B cell (primary cell): ENCODE measurements at regions not wholly inside any gene's neighbourhood (a gene's known extent, or its start where the extent isn't known, plus 50 kb on each side); places are given as distances from the start of the nearest gene placed in this dataset.

ENCODE experiments used
- ATAC-seq: fragments of 200-7000 bp; cut with Tn5 transposase; one replicate; pipeline ENCODE4 v1.10.0; 2021; ENCODE audit warnings: low read depth, mild to moderate bottlenecking, moderate number of reproducible peaks, moderate library complexity
- CTCF ChIA-PET: fragments of 350-600 bp; sonication (Branson Sonifier 250); formaldehyde crosslinking; loops from one replicate; lab custom pipeline; 2021; ENCODE audit warnings: antibody characterized with exemption, inconsistent platforms; lab: Charles Lee
- POLR2A ChIA-PET: fragments of 350-600 bp; sonication (Branson Sonifier 250); formaldehyde crosslinking; loops from one replicate; lab custom pipeline; 2021; ENCODE audit warnings: antibody characterized with exemption; lab: Charles Lee
- DNase-seq: peaks from one replicate; pipeline ENCODE4 v3.0.0; 2013
- H2AFZ ChIP-seq: 2 replicates; pipeline ENCODE4 v1.6.1; 2012; ENCODE audit warnings: mild to moderate bottlenecking, low read depth, low read length; ENCODE audit not compliant: insufficient read depth, poor library complexity, severe bottlenecking
- H3K27ac ChIP-seq, 2 donors: 1 replicate in 1 of 2; 2 replicates in 1 of 2; pipeline ENCODE4 v1.5.1; 2012 to 2013; ENCODE audit warnings: low read length in 2 of 2, mild to moderate bottlenecking in 2 of 2, moderate library complexity in 1 of 2
- H3K27me3 ChIP-seq, 4 experiments: fragments of 200-600 bp in 1 of 4; sonication (generic) in 1 of 4; replicated peaks in 1 of 4; 1 replicate in 2 of 4; 2 replicates in 2 of 4; pipeline versions ENCODE4 v1.6.1 to v1.7.0; 2013 to 2016; ENCODE audit warnings: low read length in 3 of 4, mild to moderate bottlenecking in 2 of 4, mixed read lengths in 1 of 4, moderate library complexity in 1 of 4; ENCODE audit not compliant: insufficient read depth in 4 of 4, control insufficient read depth in 3 of 4; ENCODE audit errors: control extremely low read depth in 1 of 4
- H3K36me3 ChIP-seq, 2 experiments: replicated peaks in 1 of 2; 1 replicate in 1 of 2; 2 replicates in 1 of 2; pipeline versions ENCODE4 v1.6.1 to v1.7.1; 2013; ENCODE audit warnings: low read length in 1 of 2; ENCODE audit not compliant: insufficient read depth in 2 of 2, control insufficient read depth in 1 of 2; ENCODE audit errors: control extremely low read depth in 1 of 2, extremely low read depth in 1 of 2
- H3K4me1 ChIP-seq, 2 donors: fragments of 200-600 bp in 1 of 2; sonication (generic) in 1 of 2; 1 replicate in 1 of 2; 2 replicates in 1 of 2; pipeline versions ENCODE4 v1.5.1 to v1.6.1; 2013 to 2017; ENCODE audit warnings: low read length in 2 of 2; ENCODE audit not compliant: control insufficient read depth in 2 of 2, insufficient read depth in 2 of 2
- H3K4me2 ChIP-seq: replicated peaks from 2 replicates; pipeline ENCODE3; 2012; ENCODE audit warnings: mild to moderate bottlenecking, low read depth, low read length; ENCODE audit not compliant: poor library complexity, severe bottlenecking
- H3K4me3 ChIP-seq, 5 experiments: fragments of 200-600 bp in 1 of 5; sonication (generic) in 1 of 5; 1 replicate in 3 of 5; 2 replicates in 2 of 5; pipeline versions ENCODE4 v1.5.1 to v1.7.0; 2011 to 2016; ENCODE audit warnings: low read length in 4 of 5, mild to moderate bottlenecking in 4 of 5, low read depth in 2 of 5, control low read depth in 1 of 5, moderate library complexity in 1 of 5; ENCODE audit not compliant: insufficient read depth in 1 of 5; ENCODE audit errors: control extremely low read depth in 1 of 5, extremely low read depth in 1 of 5
- H3K79me2 ChIP-seq: fragments of 200-600 bp; sonication (generic); one replicate; pipeline ENCODE4 v1.6.0; 2016; ENCODE audit warnings: low read length; ENCODE audit not compliant: control insufficient read depth, insufficient read depth
- H3K9ac ChIP-seq: fragments of 200-600 bp; sonication (generic); 2 replicates; pipeline ENCODE4 v1.6.1; 2017; ENCODE audit warnings: mild to moderate bottlenecking, low read length, moderate library complexity
- H3K9me3 ChIP-seq, 3 donors: one replicate each; pipeline versions ENCODE4 v1.6.1 to v1.7.1; 2013; ENCODE audit warnings: low read length in 2 of 3; ENCODE audit not compliant: control insufficient read depth in 2 of 3, insufficient read depth in 1 of 3; ENCODE audit errors: control extremely low read depth in 1 of 3
- H4K20me1 ChIP-seq: 2 replicates; pipeline ENCODE4 v1.6.0; 2012; ENCODE audit warnings: mild to moderate bottlenecking, low read length; ENCODE audit not compliant: insufficient read depth, control insufficient read depth, poor library complexity, severe bottlenecking
- H3K27ac Mint-ChIP-seq: one replicate; pipeline ENCODE4 v1.8.0; 2021; ENCODE audit warnings: mixed read lengths
- H3K27me3 Mint-ChIP-seq: one replicate; pipeline ENCODE4 v1.8.0; 2021; ENCODE audit warnings: mixed read lengths
- H3K4me1 Mint-ChIP-seq: one replicate; pipeline ENCODE4 v1.8.0; 2021; ENCODE audit warnings: mixed read lengths
- H3K4me3 Mint-ChIP-seq: one replicate; pipeline ENCODE4 v1.8.0; 2021; ENCODE audit warnings: mixed read lengths
- H3K9me3 Mint-ChIP-seq: one replicate; pipeline ENCODE4 v1.8.0; 2022; ENCODE audit warnings: mixed read lengths; ENCODE audit not compliant: insufficient read depth
- EZH2 ChIP-seq: IDR thresholded peaks from 2 replicates; pipeline ENCODE4 v1.6.1; 2012; ENCODE audit warnings: borderline replicate concordance, low read depth, mild to moderate bottlenecking, moderate library complexity, low read length; ENCODE audit not compliant: insufficient read depth, poor library complexity, severe bottlenecking
- WGBS: methylation state at CpG from one replicate; pipeline ENCODE4 v1.1.5; 2013; ENCODE audit warnings: missing lambda C conversion rate; ENCODE audit not compliant: insufficient coverage; 5-methylcytosine and 5-hydroxymethylcytosine counted together
- intact Hi-C: fragments of 100-400 bp; cut with micrococcal nuclease; formaldehyde crosslinking; loops from one replicate; pipeline ENCODE4 v1.10.0; 2022
- TF ChIP-seq, protein P1 (sequence below): fragments of 200-600 bp; IDR thresholded peaks from one replicate; pipeline ENCODE4 v1.8.0; 2022; ENCODE audit warnings: antibody characterized with exemption, mild to moderate bottlenecking

DNA sequence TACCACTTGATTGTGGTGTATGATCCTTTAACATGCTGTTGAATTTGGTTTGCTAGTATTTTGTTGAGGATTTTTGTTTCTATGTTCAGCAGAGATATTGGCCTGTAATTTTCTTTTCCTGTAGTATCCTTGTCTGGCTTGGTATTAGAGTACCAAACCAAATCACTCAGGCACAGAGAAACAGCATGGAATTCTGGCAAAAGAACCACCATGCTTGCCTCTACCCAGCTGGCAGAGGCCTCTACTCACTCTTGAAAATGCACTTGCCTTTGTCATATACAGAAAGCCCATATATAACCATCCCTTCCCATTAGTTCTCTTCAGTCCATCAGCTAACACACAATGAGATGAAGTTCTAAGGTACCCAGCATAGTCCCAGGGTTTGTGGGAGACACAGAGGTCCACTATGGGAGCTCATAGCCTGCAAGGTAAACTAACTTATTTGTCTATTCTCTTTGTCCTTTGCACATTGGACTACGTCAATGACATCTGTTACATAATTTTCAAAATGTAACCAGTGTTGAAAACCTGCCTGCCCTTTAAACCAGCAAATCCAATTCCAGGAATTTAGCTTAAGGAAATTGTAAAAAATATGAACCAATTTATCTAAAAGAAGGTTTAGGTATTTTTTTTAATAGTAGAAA lies 82.1 kb upstream of the POMGNT2 start:
- no peak for DNase-seq
- H3K27me3 ChIP-seq, result no peaks in the 10 kb centered on the region
- H3K36me3 ChIP-seq, result no peaks in the 10 kb centered on the region
- H2AFZ ChIP-seq, result no peak overlapping the region
- Mint-ChIP-seq H3K4me3 (no peak overlapping the region), H3K4me1 (no peaks in the 10 kb centered on the region), H3K9me3 (no peaks in the 10 kb centered on the region), H3K27me3 (peaks cover 16% of the 10 kb centered on the region), H3K27ac (no peak overlapping the region)
- H4K20me1 ChIP-seq, result no peaks in the 10 kb centered on the region
- no peak overlapping the region for H3K27ac ChIP-seq
- no peak overlapping the region for H3K4me3 ChIP-seq
- TF ChIP-seq, protein P1, sequence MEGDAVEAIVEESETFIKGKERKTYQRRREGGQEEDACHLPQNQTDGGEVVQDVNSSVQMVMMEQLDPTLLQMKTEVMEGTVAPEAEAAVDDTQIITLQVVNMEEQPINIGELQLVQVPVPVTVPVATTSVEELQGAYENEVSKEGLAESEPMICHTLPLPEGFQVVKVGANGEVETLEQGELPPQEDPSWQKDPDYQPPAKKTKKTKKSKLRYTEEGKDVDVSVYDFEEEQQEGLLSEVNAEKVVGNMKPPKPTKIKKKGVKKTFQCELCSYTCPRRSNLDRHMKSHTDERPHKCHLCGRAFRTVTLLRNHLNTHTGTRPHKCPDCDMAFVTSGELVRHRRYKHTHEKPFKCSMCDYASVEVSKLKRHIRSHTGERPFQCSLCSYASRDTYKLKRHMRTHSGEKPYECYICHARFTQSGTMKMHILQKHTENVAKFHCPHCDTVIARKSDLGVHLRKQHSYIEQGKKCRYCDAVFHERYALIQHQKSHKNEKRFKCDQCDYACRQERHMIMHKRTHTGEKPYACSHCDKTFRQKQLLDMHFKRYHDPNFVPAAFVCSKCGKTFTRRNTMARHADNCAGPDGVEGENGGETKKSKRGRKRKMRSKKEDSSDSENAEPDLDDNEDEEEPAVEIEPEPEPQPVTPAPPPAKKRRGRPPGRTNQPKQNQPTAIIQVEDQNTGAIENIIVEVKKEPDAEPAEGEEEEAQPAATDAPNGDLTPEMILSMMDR, result no peak
- no peak for TF ChIP-seq EZH2
- no peak overlapping the region for H3K4me2 ChIP-seq
- CTCF ChIA-PET, result no interaction called here
- no peak for ATAC-seq
- no peaks in the 10 kb centered on the region for H3K9me3 ChIP-seq
- WGBS, result no CpG with 5 or more reads among the region's 1 CpG
- H3K4me1 ChIP-seq, result no peaks in the 10 kb centered on the region
- POLR2A ChIA-PET, result no interaction called here
- intact Hi-C loops, result no loop called here
- H3K9ac ChIP-seq, result no peak overlapping the region
- H3K79me2 ChIP-seq, result no peaks in the 10 kb centered on the region

DNA sequence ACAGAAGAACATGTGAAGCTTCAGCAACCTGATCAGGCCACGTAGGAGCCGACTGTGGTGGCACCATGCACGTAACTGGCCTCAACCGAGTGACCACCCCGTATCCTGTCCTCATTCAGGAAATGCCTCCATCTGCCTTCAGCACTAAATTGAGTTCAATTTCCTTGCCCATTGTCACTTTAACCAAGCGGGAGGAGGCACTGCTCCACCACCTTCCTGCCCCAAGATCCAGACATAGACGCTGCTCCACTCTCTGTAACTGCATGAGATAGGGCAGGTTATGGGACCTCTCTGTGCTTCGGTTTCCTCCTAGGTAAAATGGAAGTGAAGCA lies 80.1 kb upstream of the POMGNT2 start:
- ChIA-PET POLR2A (no interaction called here), CTCF (no interaction called here)
- no peak overlapping the region for H3K4me3 ChIP-seq
- no peaks in the 10 kb centered on the region for H3K79me2 ChIP-seq
- no peaks in the 10 kb centered on the region for H4K20me1 ChIP-seq
- Mint-ChIP-seq H3K4me1 (peaks cover 12% of the 10 kb centered on the region), H3K4me3 (no peak overlapping the region), H3K27ac (no peak overlapping the region), H3K27me3 (peaks cover 16% of the 10 kb centered on the region), H3K9me3 (no peaks in the 10 kb centered on the region)
- H2AFZ ChIP-seq, result no peak overlapping the region
- DNase-seq (no peak), ATAC-seq (no peak)
- no peaks in the 10 kb centered on the region for H3K27me3 ChIP-seq
- no peaks in the 10 kb centered on the region for H3K9me3 ChIP-seq
- no peak overlapping the region for H3K4me2 ChIP-seq
- no peak overlapping the region for H3K9ac ChIP-seq
- intact Hi-C loops, result no loop called here
- H3K36me3 ChIP-seq, result no peaks in the 10 kb centered on the region
- no peak overlapping the region for H3K27ac ChIP-seq
- 95% methylated on average over 5 of the region's 8 CpGs for WGBS
- H3K4me1 ChIP-seq, result peaks cover 8 to 13% of the 10 kb centered on the region in 2 donors
- TF ChIP-seq, protein P1, result no peak
- no peak for TF ChIP-seq EZH2
